ENCODE measurements at regions not wholly inside any gene's neighbourhood (a gene's known extent, or its start where the extent isn't known, plus 50 kb on each side); places are given as distances from the start of the nearest gene placed in this dataset.

GRCh38 chr10:44035474-44036197, 349.3 kb downstream of the CXCL12 start:
- TF ChIP-seq, protein P1, sequence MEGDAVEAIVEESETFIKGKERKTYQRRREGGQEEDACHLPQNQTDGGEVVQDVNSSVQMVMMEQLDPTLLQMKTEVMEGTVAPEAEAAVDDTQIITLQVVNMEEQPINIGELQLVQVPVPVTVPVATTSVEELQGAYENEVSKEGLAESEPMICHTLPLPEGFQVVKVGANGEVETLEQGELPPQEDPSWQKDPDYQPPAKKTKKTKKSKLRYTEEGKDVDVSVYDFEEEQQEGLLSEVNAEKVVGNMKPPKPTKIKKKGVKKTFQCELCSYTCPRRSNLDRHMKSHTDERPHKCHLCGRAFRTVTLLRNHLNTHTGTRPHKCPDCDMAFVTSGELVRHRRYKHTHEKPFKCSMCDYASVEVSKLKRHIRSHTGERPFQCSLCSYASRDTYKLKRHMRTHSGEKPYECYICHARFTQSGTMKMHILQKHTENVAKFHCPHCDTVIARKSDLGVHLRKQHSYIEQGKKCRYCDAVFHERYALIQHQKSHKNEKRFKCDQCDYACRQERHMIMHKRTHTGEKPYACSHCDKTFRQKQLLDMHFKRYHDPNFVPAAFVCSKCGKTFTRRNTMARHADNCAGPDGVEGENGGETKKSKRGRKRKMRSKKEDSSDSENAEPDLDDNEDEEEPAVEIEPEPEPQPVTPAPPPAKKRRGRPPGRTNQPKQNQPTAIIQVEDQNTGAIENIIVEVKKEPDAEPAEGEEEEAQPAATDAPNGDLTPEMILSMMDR (IDR thresholded peaks at IDR 0.05), result no peak
- no peak for TF ChIP-seq POLR2A (IDR thresholded peaks at IDR 0.05)
